ENCODE measurements at regions not wholly inside any gene's neighbourhood (a gene's known extent, or its start where the extent isn't known, plus 50 kb on each side); places are given as distances from the start of the nearest gene placed in this dataset.

GRCh38 chr3:3745693-3746092 is 53.5 kb upstream of the LRRN1 start:
- H3K4me3 ChIP-seq (ENCODE audit: low read length) = no peak overlapping the region
- H3K27me3 ChIP-seq (ENCODE audit: low read depth, low read length) = peaks cover 6% of the 10 kb centered on the region; the same call in 1 of the 2 replicates
- no peaks in the 10 kb centered on the region for H3K79me2 ChIP-seq (ENCODE audit: low read length)
- H3K4me2 ChIP-seq (ENCODE audit: low read length) = no peak overlapping the region
- no peak overlapping the region for H3K27ac ChIP-seq (ENCODE audit: low read length)
- H3K36me3 ChIP-seq (replicated peaks; ENCODE audit: low read depth, low read length) = no peaks in the 10 kb centered on the region
- TF ChIP-seq CTCF (IDR thresholded peaks at IDR 0.05; ENCODE audit: low read depth, low read length) = no peak
- TF ChIP-seq EZH2phosphoT487 (IDR thresholded peaks at IDR 0.05; ENCODE audit: low read depth) = no peak
- H2AFZ ChIP-seq (ENCODE audit: low read depth, low read length) = no peak overlapping the region
- H3K9me3 ChIP-seq (ENCODE audit: insufficient read depth, low read length) = no peaks in the 10 kb centered on the region
- no peak overlapping the region for H3K9ac ChIP-seq (ENCODE audit: low read length)
- H4K20me1 ChIP-seq (ENCODE audit: insufficient read depth, low read length) = no peaks in the 10 kb centered on the region
- no peaks in the 10 kb centered on the region for H3K4me1 ChIP-seq (ENCODE audit: low read length)

GRCh38 chr3:3744826-3745225 is 54.4 kb upstream of the LRRN1 start:
- Histone ChIP-seq H3K9ac (ENCODE audit: low read length) (no peak overlapping the region), H3K4me1 (ENCODE audit: low read length) (no peaks in the 10 kb centered on the region), H3K27me3 (ENCODE audit: low read depth, low read length) (peaks cover 6% of the 10 kb centered on the region; the same call in 1 of the 2 replicates), H3K27ac (ENCODE audit: low read length) (no peak overlapping the region), H3K9me3 (ENCODE audit: insufficient read depth, low read length) (no peaks in the 10 kb centered on the region), H4K20me1 (ENCODE audit: insufficient read depth, low read length) (no peaks in the 10 kb centered on the region), H3K79me2 (ENCODE audit: low read length) (no peaks in the 10 kb centered on the region), H3K4me2 (ENCODE audit: low read length) (no peak overlapping the region), H2AFZ (ENCODE audit: low read depth, low read length) (no peak overlapping the region), H3K4me3 (ENCODE audit: low read length) (no peak overlapping the region), H3K36me3 (replicated peaks; ENCODE audit: low read depth, low read length) (no peaks in the 10 kb centered on the region)
- TF ChIP-seq EZH2phosphoT487 (IDR thresholded peaks at IDR 0.05; ENCODE audit: low read depth) = no peak
- no peak for TF ChIP-seq CTCF (IDR thresholded peaks at IDR 0.05; ENCODE audit: low read depth, low read length)

- H3K27ac ChIP-seq (ENCODE audit: low read length) = no peak overlapping the region
- no peak for TF ChIP-seq EZH2phosphoT487 (IDR thresholded peaks at IDR 0.05; ENCODE audit: low read depth)
- no peak for TF ChIP-seq CTCF (IDR thresholded peaks at IDR 0.05; ENCODE audit: low read depth, low read length)
Measured at GRCh38 chr3:3743754-3744153, 55.5 kb upstream of the LRRN1 start.

DNA sequence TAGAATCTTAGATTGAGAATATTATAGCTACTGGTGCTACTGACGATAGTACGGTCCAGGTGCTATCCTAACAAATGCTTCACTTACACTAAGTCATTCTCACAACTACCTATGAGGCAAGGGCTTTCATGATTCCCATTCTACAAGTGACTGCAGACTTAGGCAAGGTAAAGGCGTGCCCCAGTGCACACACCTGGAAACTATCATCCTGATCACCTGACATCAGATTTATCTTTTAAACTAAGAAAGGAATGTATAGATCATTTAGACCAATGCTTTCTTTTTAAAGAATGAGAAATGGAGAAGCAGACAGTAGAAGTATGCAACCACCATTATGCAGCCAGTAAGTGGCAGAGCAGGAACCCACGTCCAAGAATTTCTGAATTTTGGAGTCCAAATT is 59.2 kb upstream of the LRRN1 start:
- TF ChIP-seq EZH2phosphoT487 (IDR thresholded peaks at IDR 0.05; ENCODE audit: low read depth) (no peak), CTCF (IDR thresholded peaks at IDR 0.05; ENCODE audit: low read depth, low read length) (no peak)
- no peak overlapping the region for H3K9ac ChIP-seq (ENCODE audit: low read length)
- no peak overlapping the region for H3K4me2 ChIP-seq (ENCODE audit: low read length)

More at GRCh38 chr3:3743754-3744153, 55.5 kb upstream of the LRRN1 start:
- no peak overlapping the region for H2AFZ ChIP-seq (ENCODE audit: low read depth, low read length)
- no peaks in the 10 kb centered on the region for H3K79me2 ChIP-seq (ENCODE audit: low read length)
- H3K4me1 ChIP-seq (ENCODE audit: low read length) = no peaks in the 10 kb centered on the region
- no peak overlapping the region for H3K4me2 ChIP-seq (ENCODE audit: low read length)
- no peaks in the 10 kb centered on the region for H3K9me3 ChIP-seq (ENCODE audit: insufficient read depth, low read length)
- no peaks in the 10 kb centered on the region for H3K36me3 ChIP-seq (replicated peaks; ENCODE audit: low read depth, low read length)
- H4K20me1 ChIP-seq (ENCODE audit: insufficient read depth, low read length) = no peaks in the 10 kb centered on the region
- H3K9ac ChIP-seq (ENCODE audit: low read length) = no peak overlapping the region
- peaks cover 9% of the 10 kb centered on the region; the same call in 1 of the 2 replicates for H3K27me3 ChIP-seq (ENCODE audit: low read depth, low read length)
- no peak overlapping the region for H3K4me3 ChIP-seq (ENCODE audit: low read length)

More for the DNA sequence above, 59.2 kb upstream of the LRRN1 start:
- Histone ChIP-seq H4K20me1 (ENCODE audit: insufficient read depth, low read length) (no peaks in the 10 kb centered on the region), H3K4me1 (ENCODE audit: low read length) (no peaks in the 10 kb centered on the region), H3K9me3 (ENCODE audit: insufficient read depth, low read length) (no peaks in the 10 kb centered on the region), H3K79me2 (ENCODE audit: low read length) (no peaks in the 10 kb centered on the region), H3K27me3 (ENCODE audit: low read depth, low read length) (peaks cover 9% of the 10 kb centered on the region; the same call in 1 of the 2 replicates), H3K36me3 (replicated peaks; ENCODE audit: low read depth, low read length) (no peaks in the 10 kb centered on the region), H3K4me3 (ENCODE audit: low read length) (no peak overlapping the region), H2AFZ (ENCODE audit: low read depth, low read length) (no peak overlapping the region), H3K27ac (ENCODE audit: low read length) (no peak overlapping the region)
